Spinal cord (tissue), 9 donors: ENCODE measurements at regions not wholly inside any gene's neighbourhood (a gene's known extent, or its start where the extent isn't known, plus 50 kb on each side); places are given as distances from the start of the nearest gene placed in this dataset.

Experiments used
- DNase-seq, 6 donors: peaks; one replicate each; pipeline versions ENCODE4 v3.0.0 to v3.0.0-alpha.2; 2013 to 2015; ENCODE audit warnings: low spot score in 6 of 6, low read depth in 4 of 6
- H3K27ac ChIP-seq: one replicate; pipeline ENCODE4 v1.5.1; 2013; ENCODE audit warnings: low read depth, low read length, control low read depth
- H3K27me3 ChIP-seq: one replicate; pipeline ENCODE4 v1.6.1; 2013; ENCODE audit warnings: low read length; ENCODE audit not compliant: control insufficient read depth, insufficient read depth
- H3K36me3 ChIP-seq: one replicate; pipeline ENCODE4 v1.6.1; 2013; ENCODE audit warnings: low read length; ENCODE audit not compliant: control insufficient read depth, insufficient read depth
- H3K4me1 ChIP-seq: one replicate; pipeline ENCODE4 v1.6.1; 2013; ENCODE audit warnings: low read length; ENCODE audit not compliant: control insufficient read depth, insufficient read depth
- H3K4me3 ChIP-seq: one replicate; pipeline ENCODE4 v1.5.1; 2013; ENCODE audit warnings: low read depth, low read length, control low read depth
- H3K9me3 ChIP-seq: one replicate; pipeline ENCODE4 v1.6.1; 2013; ENCODE audit warnings: low read length; ENCODE audit not compliant: control insufficient read depth, insufficient read depth
- WGBS: methylation state at CpG from one replicate; pipeline ENCODE4 v1.1.5; 2013; ENCODE audit warnings: missing lambda C conversion rate; ENCODE audit not compliant: insufficient coverage; 5-methylcytosine and 5-hydroxymethylcytosine counted together
- donor health status: healthy.

DNA sequence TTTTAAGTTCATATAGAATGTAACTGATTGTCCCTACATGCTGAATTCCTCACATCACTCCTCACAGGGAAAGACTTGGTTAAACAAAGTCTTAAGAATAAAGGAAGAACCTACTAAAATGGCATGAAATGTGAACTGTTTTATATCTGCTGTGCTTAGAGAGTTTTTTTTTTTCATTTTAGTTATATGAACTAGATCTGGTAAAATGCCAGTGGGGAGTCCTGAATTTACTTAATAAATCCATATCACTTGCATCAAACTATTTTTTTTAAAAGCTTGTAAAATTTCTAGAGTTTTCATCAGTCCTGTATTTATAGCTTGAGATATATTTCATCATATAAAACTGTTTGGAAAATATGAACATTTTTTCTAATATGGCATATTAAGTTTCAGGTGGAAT, 1528.6 kb downstream of the EFNA5 start:
- H3K4me3 ChIP-seq, result no peak overlapping the region

DNA sequence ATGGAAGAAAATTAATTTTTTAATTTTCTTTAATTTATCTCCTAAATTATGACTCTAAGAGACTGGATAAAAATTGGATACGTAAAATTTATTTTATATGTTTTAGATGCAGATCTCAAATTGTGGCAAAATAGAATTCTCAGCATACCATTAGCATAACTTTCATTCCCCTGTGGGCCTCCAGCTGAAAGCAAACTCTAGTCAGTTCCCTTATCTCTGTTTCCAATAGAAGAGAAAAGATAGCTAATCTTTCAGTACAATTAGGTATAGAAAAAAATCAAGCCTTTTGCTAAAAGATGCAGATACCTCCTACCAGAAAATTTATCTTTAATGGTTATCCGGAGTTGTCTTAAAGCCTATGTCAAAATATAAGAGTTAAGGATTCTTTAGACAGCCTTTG, 1530.6 kb downstream of the EFNA5 start:
- Histone ChIP-seq H3K4me1 (no peaks in the 10 kb centered on the region), H3K4me3 (no peak overlapping the region), H3K27ac (no peak overlapping the region), H3K9me3 (no peaks in the 10 kb centered on the region), H3K27me3 (no peaks in the 10 kb centered on the region), H3K36me3 (no peaks in the 10 kb centered on the region)
- no peak for DNase-seq
- no CpG with 5 or more reads among the region's 2 CpGs for WGBS

More for the DNA sequence above, 1528.6 kb downstream of the EFNA5 start:
- Histone ChIP-seq H3K27me3 (no peaks in the 10 kb centered on the region), H3K27ac (no peak overlapping the region), H3K36me3 (no peaks in the 10 kb centered on the region), H3K9me3 (no peaks in the 10 kb centered on the region), H3K4me1 (no peaks in the 10 kb centered on the region)
- DNase-seq, result no peak

- H3K4me3 ChIP-seq, result no peak overlapping the region
- peak in 1 of 6 donors; percentile 3 for DNase-seq
- H3K9me3 ChIP-seq, result no peaks in the 10 kb centered on the region
- H3K27me3 ChIP-seq, result no peaks in the 10 kb centered on the region
- H3K36me3 ChIP-seq, result no peaks in the 10 kb centered on the region
- WGBS, result no CpG with 5 or more reads among the region's 2 CpGs
- H3K4me1 ChIP-seq, result no peaks in the 10 kb centered on the region
- H3K27ac ChIP-seq, result no peak overlapping the region
Measured at GRCh38 chr5:106136061-106136460, 1534.7 kb downstream of the EFNA5 start.

DNA sequence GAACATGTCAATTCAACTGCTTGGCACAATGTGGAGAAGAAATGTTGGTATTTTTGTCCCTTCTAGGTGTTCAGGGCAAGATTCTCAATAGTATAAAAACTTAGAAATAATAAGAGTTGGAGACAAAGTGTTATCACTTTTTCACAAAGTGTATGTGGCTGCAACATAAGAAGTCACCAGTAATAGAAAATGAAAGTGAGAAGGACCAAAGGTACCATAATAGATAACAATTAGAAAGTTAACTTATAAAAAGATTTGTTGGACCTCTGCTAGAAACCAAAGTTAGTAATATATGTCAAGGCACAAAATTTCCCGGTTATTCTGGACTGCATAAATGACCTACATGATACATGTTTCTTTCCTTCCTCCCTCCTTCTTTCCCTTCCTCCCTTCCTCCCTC, 1535.3 kb downstream of the EFNA5 start:
- no peak for DNase-seq
- Histone ChIP-seq H3K4me1 (no peaks in the 10 kb centered on the region), H3K27ac (no peak overlapping the region), H3K9me3 (no peaks in the 10 kb centered on the region), H3K4me3 (no peak overlapping the region), H3K36me3 (no peaks in the 10 kb centered on the region), H3K27me3 (no peaks in the 10 kb centered on the region)
- WGBS, result 89% methylated on average over 1 of the region's 1 CpG

- Histone ChIP-seq H3K9me3 (no peaks in the 10 kb centered on the region), H3K27me3 (no peaks in the 10 kb centered on the region), H3K27ac (no peak overlapping the region), H3K36me3 (no peaks in the 10 kb centered on the region), H3K4me3 (no peak overlapping the region), H3K4me1 (no peaks in the 10 kb centered on the region)
- DNase-seq, result no peak
Measured at GRCh38 chr5:106134549-106134948, 1536.2 kb downstream of the EFNA5 start.

DNA sequence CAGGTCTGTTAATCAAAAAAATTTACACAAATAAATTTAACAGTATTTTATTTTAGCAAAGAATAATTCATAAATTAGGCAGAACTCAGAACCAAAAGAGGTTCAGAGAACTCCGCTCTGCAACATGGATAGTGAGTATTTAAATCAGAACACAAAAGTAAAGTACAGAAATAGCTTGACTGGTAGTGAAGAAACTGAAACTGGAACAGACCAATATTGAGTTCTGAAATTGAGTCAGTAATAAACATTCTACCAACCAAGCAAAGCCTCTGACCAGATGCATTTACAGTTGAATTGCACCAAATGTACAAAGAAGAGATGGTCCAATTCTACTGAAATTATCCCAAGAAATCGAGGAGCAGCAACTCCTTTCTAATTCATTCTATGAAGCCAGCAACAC, 1542.8 kb downstream of the EFNA5 start:
- WGBS, result 86% methylated on average over 1 of the region's 2 CpGs

DNA sequence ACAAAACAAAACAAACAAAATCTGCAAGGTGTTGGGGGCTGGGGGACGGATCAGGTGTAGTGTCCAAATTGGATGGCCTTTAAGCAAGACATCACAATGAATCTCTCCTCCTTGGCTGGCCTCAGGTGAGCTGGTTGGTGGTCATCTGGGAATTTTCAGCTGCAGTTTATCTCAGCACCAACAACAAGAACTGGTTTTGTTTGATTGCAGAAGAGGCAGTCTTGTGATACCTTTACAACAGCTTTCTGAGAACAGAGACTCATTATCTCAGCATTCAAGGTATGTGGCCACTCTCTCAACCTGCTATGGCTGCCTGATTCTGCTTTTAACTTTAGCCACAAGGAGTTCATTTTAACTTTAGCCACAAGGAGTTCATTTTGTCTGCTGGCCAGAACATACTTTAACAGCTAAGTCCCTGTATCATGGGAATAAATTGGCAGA, 1543.4 kb downstream of the EFNA5 start:
- H3K27ac ChIP-seq, result no peak overlapping the region
- no peaks in the 10 kb centered on the region for H3K27me3 ChIP-seq
- DNase-seq, result no peak
- WGBS, result no CpG with 5 or more reads among the region's 1 CpG
- no peaks in the 10 kb centered on the region for H3K4me1 ChIP-seq
- no peaks in the 10 kb centered on the region for H3K9me3 ChIP-seq
- H3K4me3 ChIP-seq, result no peak overlapping the region
- H3K36me3 ChIP-seq, result no peaks in the 10 kb centered on the region

More for the DNA sequence above, 1542.8 kb downstream of the EFNA5 start:
- H3K27me3 ChIP-seq, result no peaks in the 10 kb centered on the region
- H3K4me3 ChIP-seq, result no peak overlapping the region
- no peaks in the 10 kb centered on the region for H3K36me3 ChIP-seq
- DNase-seq, result no peak
- H3K9me3 ChIP-seq, result no peaks in the 10 kb centered on the region
- no peaks in the 10 kb centered on the region for H3K4me1 ChIP-seq
- no peak overlapping the region for H3K27ac ChIP-seq

GRCh38 chr5:106121972-106122605, 1548.6 kb downstream of the EFNA5 start:
- no peaks in the 10 kb centered on the region for H3K9me3 ChIP-seq
- no peaks in the 10 kb centered on the region for H3K27me3 ChIP-seq
- no peaks in the 10 kb centered on the region for H3K4me1 ChIP-seq
- 67% methylated on average over 1 of the region's 7 CpGs for WGBS
- H3K36me3 ChIP-seq, result no peaks in the 10 kb centered on the region
- H3K4me3 ChIP-seq, result no peak overlapping the region
- H3K27ac ChIP-seq, result no peak overlapping the region
- no peak for DNase-seq

DNA sequence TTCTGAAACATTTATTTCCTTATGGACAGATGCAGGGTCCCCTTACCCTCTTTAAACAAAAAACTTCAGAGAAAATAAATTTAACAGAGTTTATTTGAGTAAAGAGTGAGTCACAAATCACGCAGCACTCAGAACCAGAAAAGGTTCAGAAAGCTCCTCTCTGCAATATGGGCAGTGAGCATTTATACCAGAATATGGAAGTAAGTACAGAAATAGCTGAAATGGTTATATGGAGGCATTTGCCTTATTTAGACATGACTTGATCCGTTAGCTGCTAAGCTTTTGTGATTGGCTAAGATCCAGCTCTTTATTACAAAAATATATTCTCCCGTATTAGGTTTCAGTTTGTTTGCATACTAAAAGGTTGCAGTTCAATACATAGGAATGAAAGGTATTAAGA, 1554.1 kb downstream of the EFNA5 start:
- H3K4me1 ChIP-seq, result no peaks in the 10 kb centered on the region
- H3K27me3 ChIP-seq, result no peaks in the 10 kb centered on the region
- H3K36me3 ChIP-seq, result no peaks in the 10 kb centered on the region
- DNase-seq, result no peak
- H3K4me3 ChIP-seq, result no peak overlapping the region
- no peak overlapping the region for H3K27ac ChIP-seq
- 100% methylated on average over 1 of the region's 3 CpGs for WGBS
- H3K9me3 ChIP-seq, result no peaks in the 10 kb centered on the region

DNA sequence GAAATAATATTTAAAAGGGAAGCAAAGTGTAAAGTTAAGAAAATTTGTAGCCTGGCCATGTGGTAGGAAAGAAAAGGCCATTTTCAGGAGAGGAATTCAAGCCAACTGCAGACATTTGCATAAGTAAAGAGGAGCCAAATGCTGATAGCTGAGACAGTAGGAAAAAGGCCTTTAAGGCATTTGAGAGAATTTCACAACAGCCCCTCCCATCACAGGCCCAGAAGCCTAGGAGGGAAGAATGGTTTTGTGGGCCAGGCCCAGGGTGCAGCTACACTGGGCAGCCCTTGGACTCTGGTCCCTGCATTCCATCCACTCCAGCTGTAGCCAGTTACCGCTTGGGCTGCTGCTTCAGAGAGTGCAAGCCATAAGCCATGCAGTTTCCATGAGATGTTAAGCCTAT, 1556.8 kb downstream of the EFNA5 start:
- no peaks in the 10 kb centered on the region for H3K4me1 ChIP-seq
- no peaks in the 10 kb centered on the region for H3K9me3 ChIP-seq
- no peak overlapping the region for H3K4me3 ChIP-seq
- no peak for DNase-seq
- no peaks in the 10 kb centered on the region for H3K36me3 ChIP-seq
- WGBS, result 100% methylated on average over 1 of the region's 1 CpG
- no peaks in the 10 kb centered on the region for H3K27me3 ChIP-seq
- no peak overlapping the region for H3K27ac ChIP-seq
